ENCODE measurements at regions not wholly inside any gene's neighbourhood (a gene's known extent, or its start where the extent isn't known, plus 50 kb on each side); places are given as distances from the start of the nearest gene placed in this dataset.

GRCh38 chr21:17461014-17461413, 51.8 kb upstream of the CXADR start:
- DNase-seq (ENCODE audit: low spot score in 2 of 2), result no peak
- Histone ChIP-seq H3K4me3 (no peak overlapping the region), H3K27me3 (no peaks in the 10 kb centered on the region), H3K9me3 (no peaks in the 10 kb centered on the region), H3K4me1 (peaks cover 10% of the 10 kb centered on the region), H3K36me3 (no peaks in the 10 kb centered on the region), H3K27ac (peak overlapping the region; percentile 27)
- 25% methylated on average over 3 of the region's 3 CpGs for WGBS
- TF ChIP-seq POLR2AphosphoS5 (IDR thresholded peaks at IDR 0.05) (no peak), EP300 (IDR thresholded peaks at IDR 0.05) (no peak)

GRCh38 chr21:17461582-17461981, 51.3 kb upstream of the CXADR start:
- 41% methylated on average over 4 of the region's 4 CpGs for WGBS

GRCh38 chr21:17462276-17462981, 50.4 kb upstream of the CXADR start:
- Histone ChIP-seq H3K4me1 (peaks cover 10% of the 10 kb centered on the region), H3K36me3 (no peaks in the 10 kb centered on the region), H3K4me3 (no peak overlapping the region), H3K9me3 (no peaks in the 10 kb centered on the region), H3K27ac (no peak overlapping the region), H3K27me3 (no peaks in the 10 kb centered on the region)
- WGBS, result 89% methylated on average over 16 of the region's 16 CpGs
- DNase-seq (ENCODE audit: low spot score in 2 of 2), result no peak
- no peak for TF ChIP-seq POLR2A (IDR thresholded peaks at IDR 0.05)

More at GRCh38 chr21:17461582-17461981, 51.3 kb upstream of the CXADR start:
- H3K27me3 ChIP-seq, result no peaks in the 10 kb centered on the region
- TF ChIP-seq EP300 (IDR thresholded peaks at IDR 0.05), result no peak
- H3K27ac ChIP-seq, result peak overlapping the region; percentile 27
- no peaks in the 10 kb centered on the region for H3K9me3 ChIP-seq
- no peaks in the 10 kb centered on the region for H3K36me3 ChIP-seq
- H3K4me1 ChIP-seq, result peaks cover 10% of the 10 kb centered on the region
- H3K4me3 ChIP-seq, result no peak overlapping the region
- no peak for DNase-seq (ENCODE audit: low spot score in 2 of 2)

Measured in suprapubic skin (tissue), 4 donors.